Breast epithelium (tissue), 3 donors: ENCODE measurements at regions not wholly inside any gene's neighbourhood (a gene's known extent, or its start where the extent isn't known, plus 50 kb on each side); places are given as distances from the start of the nearest gene placed in this dataset.

Source experiments
- POLR2A ChIP-seq: fragments of 450-650 bp; IDR thresholded peaks from one replicate; pipeline ENCODE4 v1.6.1; 2016; ENCODE audit warnings: antibody characterized with exemption, mild to moderate bottlenecking, moderate library complexity
- POLR2AphosphoS5 ChIP-seq, 3 donors: sonication (generic); formaldehyde crosslinking; IDR thresholded peaks; one replicate each; pipeline ENCODE4 v1.6.1; 2017; ENCODE audit warnings: antibody characterized with exemption in 3 of 3
- TF ChIP-seq, protein P1 (sequence below), 3 donors: fragments of 450-650 bp; IDR thresholded peaks; one replicate each; pipeline ENCODE4 v1.5.1; 2016 to 2017; ENCODE audit warnings: antibody characterized with exemption in 3 of 3, mild to moderate bottlenecking in 3 of 3, moderate library complexity in 3 of 3

DNA sequence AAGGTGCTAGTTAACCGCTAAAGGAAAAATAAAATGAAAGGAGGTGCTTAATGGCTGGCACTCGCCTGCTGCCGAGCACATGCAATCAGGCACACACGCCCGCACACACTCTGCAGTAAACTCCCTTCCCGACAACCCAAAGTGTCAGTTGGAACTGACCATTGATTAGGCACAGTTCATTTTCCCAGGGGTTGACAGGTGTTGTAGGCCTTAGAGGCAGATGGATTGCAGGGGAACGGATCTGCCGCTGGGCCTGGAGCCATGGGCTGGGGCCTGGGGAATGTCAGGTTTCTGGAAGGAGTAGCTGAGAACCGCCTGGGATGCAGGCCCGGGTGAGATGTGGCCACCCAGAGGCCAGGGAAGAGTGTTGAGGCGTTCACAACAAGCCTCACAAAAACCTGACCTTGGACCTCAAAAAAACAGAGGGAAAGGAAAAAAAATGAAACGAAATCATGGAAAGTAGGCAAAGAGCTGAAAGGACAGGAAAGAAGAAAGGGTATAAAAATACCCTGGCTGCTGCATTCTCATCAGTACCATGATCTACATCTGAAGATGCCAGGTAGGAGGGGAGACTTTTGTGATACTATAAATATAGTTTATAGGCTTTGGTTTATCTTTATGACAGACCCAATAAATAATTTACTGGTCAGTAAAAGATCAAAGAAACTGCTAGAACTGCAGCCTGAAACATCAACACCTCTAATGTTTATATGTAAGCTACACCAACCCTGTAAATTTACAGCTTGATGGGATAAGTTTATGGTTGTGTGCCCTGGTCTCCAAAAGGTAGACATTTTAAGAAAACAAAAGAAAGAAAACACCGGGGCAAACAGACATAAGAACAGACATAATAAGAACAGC is 313.4 kb downstream of the BUD13 start:
- TF ChIP-seq POLR2A (no peak), POLR2AphosphoS5 (IDR thresholded peaks at IDR 0.05) (no peak)
- TF ChIP-seq, protein P1, sequence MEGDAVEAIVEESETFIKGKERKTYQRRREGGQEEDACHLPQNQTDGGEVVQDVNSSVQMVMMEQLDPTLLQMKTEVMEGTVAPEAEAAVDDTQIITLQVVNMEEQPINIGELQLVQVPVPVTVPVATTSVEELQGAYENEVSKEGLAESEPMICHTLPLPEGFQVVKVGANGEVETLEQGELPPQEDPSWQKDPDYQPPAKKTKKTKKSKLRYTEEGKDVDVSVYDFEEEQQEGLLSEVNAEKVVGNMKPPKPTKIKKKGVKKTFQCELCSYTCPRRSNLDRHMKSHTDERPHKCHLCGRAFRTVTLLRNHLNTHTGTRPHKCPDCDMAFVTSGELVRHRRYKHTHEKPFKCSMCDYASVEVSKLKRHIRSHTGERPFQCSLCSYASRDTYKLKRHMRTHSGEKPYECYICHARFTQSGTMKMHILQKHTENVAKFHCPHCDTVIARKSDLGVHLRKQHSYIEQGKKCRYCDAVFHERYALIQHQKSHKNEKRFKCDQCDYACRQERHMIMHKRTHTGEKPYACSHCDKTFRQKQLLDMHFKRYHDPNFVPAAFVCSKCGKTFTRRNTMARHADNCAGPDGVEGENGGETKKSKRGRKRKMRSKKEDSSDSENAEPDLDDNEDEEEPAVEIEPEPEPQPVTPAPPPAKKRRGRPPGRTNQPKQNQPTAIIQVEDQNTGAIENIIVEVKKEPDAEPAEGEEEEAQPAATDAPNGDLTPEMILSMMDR (IDR thresholded peaks at IDR 0.05), result no peak
